ENCODE measurements at regions not wholly inside any gene's neighbourhood (a gene's known extent, or its start where the extent isn't known, plus 50 kb on each side); places are given as distances from the start of the nearest gene placed in this dataset.

DNA sequence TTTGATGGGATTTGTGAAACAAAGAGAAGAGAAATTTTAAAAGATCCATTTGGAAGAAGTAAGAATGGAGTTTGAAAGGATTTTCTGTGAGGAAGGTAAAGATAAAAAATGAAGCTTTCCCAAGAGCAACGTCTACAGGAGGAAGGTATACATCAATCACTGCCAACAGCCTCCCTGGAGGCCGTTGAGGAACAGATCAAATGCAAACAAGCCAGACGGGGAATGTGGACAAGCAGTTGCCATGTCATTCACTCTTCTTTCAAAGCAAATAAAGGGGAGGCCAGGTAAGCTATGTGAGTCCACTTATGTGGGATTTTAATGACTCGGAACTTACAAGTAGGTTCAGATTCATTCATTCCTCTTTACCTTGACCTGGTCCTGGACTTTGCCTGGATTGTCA is 1020.5 kb upstream of the AGA start:
- Histone ChIP-seq H3K4ac (ENCODE audit: low read depth, low read length) (no peak overlapping the region), H2BK120ac (ENCODE audit: low read depth, low read length) (no peak overlapping the region), H3K9me1 (ENCODE audit: insufficient read depth, low read length) (no peaks in the 10 kb centered on the region), H4K8ac (ENCODE audit: low read depth in 2 of 2, low read length in 2 of 2) (no peak overlapping the region), H2BK5ac (ENCODE audit: low read depth, low read length, poor library complexity, severe bottlenecking) (no peak overlapping the region), H3K14ac (replicated peaks; ENCODE audit: low read depth, low read length) (no peak overlapping the region), H3K9me3 (ENCODE audit: control insufficient read depth, insufficient read depth, low read length) (no peaks in the 10 kb centered on the region), H3K4me2 (ENCODE audit: low read depth, low read length) (no peak overlapping the region), H3K18ac (ENCODE audit: low read depth, low read length) (no peak overlapping the region), H2AFZ (replicated peaks; ENCODE audit: low read length, poor library complexity) (no peak overlapping the region), H2BK15ac (ENCODE audit: low read depth, low read length) (no peak overlapping the region), H2AK9ac (replicated peaks; ENCODE audit: low read depth, low read length, poor library complexity) (no peak overlapping the region), H3K4me1 (ENCODE audit: control insufficient read depth, insufficient read depth, low read length) (no peaks in the 10 kb centered on the region), H4K91ac (ENCODE audit: insufficient read depth, low read depth, low read length) (no peak overlapping the region), H3K9ac (ENCODE audit: low read depth, low read length) (no peak overlapping the region), H3K56ac (ENCODE audit: extremely low read depth, insufficient read depth, low read length) (no peak overlapping the region), H3K27ac (ENCODE audit: insufficient read depth, low read length) (no peak overlapping the region), H3K79me1 (ENCODE audit: low read depth in 1 of 2, low read length in 2 of 2) (no peaks in the 10 kb centered on the region), H4K20me1 (ENCODE audit: insufficient read depth, low read length) (no peaks in the 10 kb centered on the region), H3K23ac (ENCODE audit: low read depth, low read length) (no peak overlapping the region), H2AK5ac (ENCODE audit: low read depth, low read length) (no peak overlapping the region), H4K5ac (ENCODE audit: low read depth, low read length) (no peak overlapping the region), H3K36me3 (ENCODE audit: control insufficient read depth, insufficient read depth, low read length) (no peaks in the 10 kb centered on the region), H3K4me3 (ENCODE audit: insufficient read depth, low read depth, low read length) (no peak overlapping the region), H3K27me3 (ENCODE audit: control insufficient read depth, insufficient read depth, low read length) (no peaks in the 10 kb centered on the region), H2BK20ac (ENCODE audit: low read depth, low read length) (no peak overlapping the region)
- no peak for DNase-seq
- ATAC-seq (ENCODE audit: low read depth), result no peak
- intact Hi-C loops (cut with micrococcal nuclease) (no loop called here), dilution Hi-C loops (cut with HindIII; ENCODE audit: low sequenced_read_pairs, unreplicated experiment) (no loop called here), in situ Hi-C loops (cut with MboI; ENCODE audit: low sequenced_read_pairs) (no loop called here)
- no CpG with 5 or more reads among the region's 4 CpGs for WGBS, 2 experiments (ENCODE audit: extremely low coverage in 2 of 2, insufficient read length in 1 of 2)
- CTCF ChIA-PET, result no interaction called here
- POLR2A ChIA-PET (ENCODE audit: unreplicated experiment), result no interaction called here
- no TSS peak for BruUV-seq (replicated peaks)
- TF ChIP-seq MAZ (IDR thresholded peaks at IDR 0.05; ENCODE audit: borderline replicate concordance, low read depth, low read length) (no peak), CEBPB (IDR thresholded peaks at IDR 0.05; ENCODE audit: low read depth, low read length) (no peak), MAFK (IDR thresholded peaks at IDR 0.05; ENCODE audit: low read depth, low read length) (no peak), RFX5 (IDR thresholded peaks at IDR 0.05; ENCODE audit: low read depth, low read length) (no peak), BHLHE40 (IDR thresholded peaks at IDR 0.05; ENCODE audit: low read depth, low read length) (no peak), SMC3 (IDR thresholded peaks at IDR 0.05; ENCODE audit: low read depth, low read length) (no peak), FOS (IDR thresholded peaks at IDR 0.05; ENCODE audit: low read depth, low read length) (no peak), NFE2L2 (IDR thresholded peaks at IDR 0.05; ENCODE audit: low read depth, low read length) (no peak), CTCF (conservative IDR thresholded peaks at IDR 0.05; ENCODE audit: low read depth, low read length) (no peak), RAD21 (IDR thresholded peaks at IDR 0.05; ENCODE audit: low read length) (no peak), POLR2A (IDR thresholded peaks at IDR 0.05; ENCODE audit: low read depth, low read length) (no peak), CHD1 (IDR thresholded peaks at IDR 0.05; ENCODE audit: low read depth, low read length) (no peak), RCOR1 (IDR thresholded peaks at IDR 0.05; ENCODE audit: insufficient replicate concordance, low read length) (no peak), MXI1 (IDR thresholded peaks at IDR 0.05; ENCODE audit: borderline replicate concordance, low read depth, low read length) (no peak)
- TF ChIP-seq, protein P1, sequence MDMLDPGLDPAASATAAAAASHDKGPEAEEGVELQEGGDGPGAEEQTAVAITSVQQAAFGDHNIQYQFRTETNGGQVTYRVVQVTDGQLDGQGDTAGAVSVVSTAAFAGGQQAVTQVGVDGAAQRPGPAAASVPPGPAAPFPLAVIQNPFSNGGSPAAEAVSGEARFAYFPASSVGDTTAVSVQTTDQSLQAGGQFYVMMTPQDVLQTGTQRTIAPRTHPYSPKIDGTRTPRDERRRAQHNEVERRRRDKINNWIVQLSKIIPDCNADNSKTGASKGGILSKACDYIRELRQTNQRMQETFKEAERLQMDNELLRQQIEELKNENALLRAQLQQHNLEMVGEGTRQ (IDR thresholded peaks at IDR 0.05; ENCODE audit: low read depth, low read length), result no peak
- TF ChIP-seq, protein P2, sequence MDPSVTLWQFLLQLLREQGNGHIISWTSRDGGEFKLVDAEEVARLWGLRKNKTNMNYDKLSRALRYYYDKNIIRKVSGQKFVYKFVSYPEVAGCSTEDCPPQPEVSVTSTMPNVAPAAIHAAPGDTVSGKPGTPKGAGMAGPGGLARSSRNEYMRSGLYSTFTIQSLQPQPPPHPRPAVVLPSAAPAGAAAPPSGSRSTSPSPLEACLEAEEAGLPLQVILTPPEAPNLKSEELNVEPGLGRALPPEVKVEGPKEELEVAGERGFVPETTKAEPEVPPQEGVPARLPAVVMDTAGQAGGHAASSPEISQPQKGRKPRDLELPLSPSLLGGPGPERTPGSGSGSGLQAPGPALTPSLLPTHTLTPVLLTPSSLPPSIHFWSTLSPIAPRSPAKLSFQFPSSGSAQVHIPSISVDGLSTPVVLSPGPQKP (IDR thresholded peaks at IDR 0.05; ENCODE audit: borderline replicate concordance, low read depth, low read length), result no peak

Measured in IMR-90 (cell line).